Esophagus muscularis mucosa (tissue), 4 donors: ENCODE measurements at regions not wholly inside any gene's neighbourhood (a gene's known extent, or its start where the extent isn't known, plus 50 kb on each side); places are given as distances from the start of the nearest gene placed in this dataset.
"Not testable (repeated sequence)": the region's sequence is repeated elsewhere in the genome, so short reads cannot be mapped to it uniquely, and the experiment has no call there.

Experiments
- DNase-seq: peaks from one replicate; pipeline ENCODE4 v3.0.0-alpha.2; 2017; ENCODE audit errors: extremely low spot score
- H3K27ac ChIP-seq, 4 donors: fragments of 200-600 bp; sonication (generic); replicated peaks in 1 of 4; 1 replicate in 3 of 4; 2 replicates in 1 of 4; pipeline ENCODE4 v1.5.1; 2016 to 2019; ENCODE audit warnings: mild to moderate bottlenecking in 1 of 4
- H3K27me3 ChIP-seq, 4 donors: fragments of 200-600 bp; sonication (generic); one replicate each; pipeline versions ENCODE4 v1.5.1 to v1.6.0; 2016 to 2019
- H3K36me3 ChIP-seq, 4 donors: fragments of 200-600 bp; sonication (generic); one replicate each; pipeline ENCODE4 v1.5.1; 2016 to 2019
- H3K4me1 ChIP-seq, 4 donors: fragments of 200-600 bp; sonication (generic); one replicate each; pipeline ENCODE4 v1.5.1; 2016 to 2019
- H3K4me3 ChIP-seq, 4 donors: fragments of 200-600 bp; sonication (generic); 1 replicate in 2 of 4; 2 replicates in 2 of 4; pipeline ENCODE4 v1.5.1; 2016 to 2019; ENCODE audit warnings: mild to moderate bottlenecking in 4 of 4, moderate library complexity in 1 of 4
- H3K9me3 ChIP-seq, 4 donors: fragments of 200-600 bp; sonication (generic); 1 replicate in 3 of 4; 2 replicates in 1 of 4; pipeline ENCODE4 v1.5.1; 2016 to 2019
- CTCF ChIP-seq, 3 experiments: fragments of 200-600 bp in 2 of 3; fragments of 450-650 bp in 1 of 3; sonication (generic) in 2 of 3; IDR thresholded peaks; one replicate each; pipeline ENCODE4 v1.5.1; 2017 to 2019; ENCODE audit warnings: antibody characterized with exemption in 3 of 3, mild to moderate bottlenecking in 2 of 3, moderate library complexity in 1 of 3
- EP300 ChIP-seq: sonication (generic); formaldehyde crosslinking; IDR thresholded peaks from one replicate; pipeline ENCODE4 v1.6.1; 2017; ENCODE audit warnings: antibody characterized with exemption
- POLR2A ChIP-seq: fragments of 450-650 bp; IDR thresholded peaks from one replicate; pipeline ENCODE4 v1.6.1; 2017; ENCODE audit warnings: antibody characterized with exemption, moderate library complexity, mild to moderate bottlenecking, low read depth
- POLR2AphosphoS5 ChIP-seq, 2 donors: sonication (generic); formaldehyde crosslinking; IDR thresholded peaks; one replicate each; pipeline ENCODE4 v1.6.1; 2017; ENCODE audit warnings: antibody characterized with exemption in 2 of 2
- WGBS: methylation state at CpG from one replicate; pipeline ENCODE4 v1.1.5; 2018; 5-methylcytosine and 5-hydroxymethylcytosine counted together
- intact Hi-C: fragments of 100-400 bp; cut with DNase I; formaldehyde crosslinking; loops from one replicate; pipeline ENCODE4 v1.15.1; 2023

GRCh38 chr6:68189217-68189815, 445.8 kb upstream of the ADGRB3 start:
- Histone ChIP-seq H3K4me1 (no peaks in the 10 kb centered on the region), H3K9me3 (no peaks in the 10 kb centered on the region), H3K4me3 (no peak overlapping the region), H3K27me3 (no peaks in the 10 kb centered on the region), H3K27ac (no peak overlapping the region), H3K36me3 (no peaks in the 10 kb centered on the region)
- no peak for DNase-seq
- intact Hi-C loops = no loop called here
- 59% methylated on average over 3 of the region's 3 CpGs for WGBS
- no peak for TF ChIP-seq POLR2A
- TF ChIP-seq POLR2AphosphoS5 (IDR thresholded peaks at IDR 0.05) = no peak
- TF ChIP-seq CTCF (IDR thresholded peaks at IDR 0.05) = no peak
- no peak for TF ChIP-seq EP300

- H3K27ac ChIP-seq = no peak overlapping the region
- H3K4me1 ChIP-seq = no peaks in the 10 kb centered on the region
- no peak for DNase-seq
- intact Hi-C loops = no loop called here
- H3K27me3 ChIP-seq = no peaks in the 10 kb centered on the region
- no peak overlapping the region for H3K4me3 ChIP-seq
- 96% methylated on average over 2 of the region's 2 CpGs for WGBS
- TF ChIP-seq POLR2AphosphoS5 (IDR thresholded peaks at IDR 0.05) (no peak), POLR2A (no peak), CTCF (IDR thresholded peaks at IDR 0.05) (no peak), EP300 (no peak)
- H3K36me3 ChIP-seq = no peaks in the 10 kb centered on the region
- H3K9me3 ChIP-seq = no peaks in the 10 kb centered on the region
Observed at GRCh38 chr6:68186870-68187269, 448.2 kb upstream of the ADGRB3 start.

GRCh38 chr6:68182386-68182785, 452.7 kb upstream of the ADGRB3 start:
- no peaks in the 10 kb centered on the region for H3K4me1 ChIP-seq
- WGBS = 72% methylated on average over 3 of the region's 3 CpGs
- no peaks in the 10 kb centered on the region for H3K9me3 ChIP-seq
- H3K4me3 ChIP-seq = no peak overlapping the region
- H3K36me3 ChIP-seq = no peaks in the 10 kb centered on the region
- no peak overlapping the region for H3K27ac ChIP-seq
- no peaks in the 10 kb centered on the region for H3K27me3 ChIP-seq
- intact Hi-C loops = no loop called here
- TF ChIP-seq EP300 = no peak
- TF ChIP-seq POLR2AphosphoS5 (IDR thresholded peaks at IDR 0.05) = no peak
- TF ChIP-seq POLR2A = no peak
- no peak for TF ChIP-seq CTCF (IDR thresholded peaks at IDR 0.05)
- DNase-seq = no peak

GRCh38 chr6:68181027-68181426, 454.1 kb upstream of the ADGRB3 start:
- intact Hi-C loops, H3K4me3 ChIP-seq, H3K4me1 ChIP-seq, H3K27me3 ChIP-seq, H3K9me3 ChIP-seq, H3K27ac ChIP-seq, DNase-seq, H3K36me3 ChIP-seq: not testable (repeated sequence)
- WGBS = 59% methylated on average over 3 of the region's 3 CpGs

GRCh38 chr6:68173616-68174015, 461.5 kb upstream of the ADGRB3 start:
- Histone ChIP-seq H3K27ac (no peak overlapping the region), H3K27me3 (no peaks in the 10 kb centered on the region), H3K4me1 (peaks cover 0 to 5% (median 0%) of the 10 kb centered on the region in 4 donors), H3K9me3 (no peaks in the 10 kb centered on the region), H3K4me3 (no peak overlapping the region), H3K36me3 (no peaks in the 10 kb centered on the region)
- WGBS = 70% methylated on average over 2 of the region's 2 CpGs
- DNase-seq = no peak
- intact Hi-C loops = no loop called here
- TF ChIP-seq POLR2AphosphoS5 (IDR thresholded peaks at IDR 0.05) (no peak), POLR2A (no peak), CTCF (IDR thresholded peaks at IDR 0.05) (no peak), EP300 (no peak)
